ENCODE measurements at regions not wholly inside any gene's neighbourhood (a gene's known extent, or its start where the extent isn't known, plus 50 kb on each side); places are given as distances from the start of the nearest gene placed in this dataset.

DNA sequence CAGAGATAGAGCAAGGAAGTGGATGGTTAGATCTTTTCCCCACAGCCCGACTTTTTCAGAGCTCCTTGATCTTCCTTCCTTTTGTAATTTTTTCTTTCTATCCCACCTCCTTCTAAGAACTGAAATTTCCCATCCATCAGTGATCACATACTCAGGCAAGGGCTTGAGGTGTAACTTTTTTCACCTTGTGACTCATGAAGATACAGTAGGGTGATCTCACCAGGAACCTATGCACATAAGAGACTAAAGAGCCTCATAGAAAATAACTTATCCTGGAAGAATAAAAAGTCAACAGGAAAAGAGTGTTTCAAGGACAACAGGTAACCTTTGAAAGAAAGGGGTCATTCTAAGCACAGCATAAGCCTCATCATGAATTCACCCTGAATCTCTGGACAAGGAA lies 131.2 kb upstream of the HCCS start:
- H3K27me3 ChIP-seq (replicated peaks in 1 of 4; ENCODE audit: control insufficient read depth in 3 of 4, extremely low read depth in 1 of 4, insufficient read depth in 3 of 4, low read length in 3 of 4): no peaks in the 10 kb centered on the region
- no peak overlapping the region for H2BK120ac ChIP-seq (replicated peaks; ENCODE audit: low read depth, low read length)
- H4K8ac ChIP-seq (ENCODE audit: extremely low read depth, insufficient read depth, low read length): no peak overlapping the region
- FAIRE-seq (no peak), DNase-seq (ENCODE audit: low read depth in 1 of 2, low spot score in 2 of 2) (no peak)
- no peak overlapping the region for H3K4me3 ChIP-seq (ENCODE audit: extremely low read depth in 1 of 4, insufficient read depth in 2 of 4, low read depth in 3 of 4, low read length in 4 of 4)
- no peak overlapping the region for H3K56ac ChIP-seq (replicated peaks; ENCODE audit: insufficient read length, low read depth, low read length)
- no peak overlapping the region for H2AFZ ChIP-seq (ENCODE audit: low read length)
- H3K9me3 ChIP-seq (ENCODE audit: insufficient read depth in 2 of 2, low read depth in 1 of 2, low read length in 1 of 2): no peaks in the 10 kb centered on the region
- H3K79me1 ChIP-seq (ENCODE audit: low read depth, low read length): no peaks in the 10 kb centered on the region
- no peak overlapping the region for H3K14ac ChIP-seq (ENCODE audit: insufficient read length)
- TF ChIP-seq EZH2 (IDR thresholded peaks at IDR 0.05; ENCODE audit: low read depth, low read length, severe bottlenecking) (no peak), FOSL1 (IDR thresholded peaks at IDR 0.05; ENCODE audit: insufficient read depth, low read depth, low read length) (no peak), SAP30 (IDR thresholded peaks at IDR 0.05; ENCODE audit: insufficient read depth, insufficient replicate concordance, low read length) (no peak), SIN3A (conservative IDR thresholded peaks at IDR 0.05 in 1 of 2, IDR thresholded peaks at IDR 0.05 in 1 of 2; ENCODE audit: low read depth in 1 of 2, low read length in 2 of 2) (no peak)
- ChIA-PET POLR2A (ENCODE audit: partially characterized antibody) (no interaction called here), CTCF (ENCODE audit: partially characterized antibody) (no interaction called here)
- no peaks in the 10 kb centered on the region for H3K4me1 ChIP-seq (replicated peaks in 1 of 4; ENCODE audit: control insufficient read depth in 3 of 4, insufficient read depth in 4 of 4, low read length in 3 of 4)
- H3K18ac ChIP-seq (ENCODE audit: extremely low read depth, low read length): no peak overlapping the region
- H3K36me3 ChIP-seq (ENCODE audit: control insufficient read depth in 2 of 4, insufficient read depth in 4 of 4, low read length in 3 of 4): no peaks in the 10 kb centered on the region
- no peak overlapping the region for H2AK5ac ChIP-seq (ENCODE audit: low read depth, low read length)
- H3K27ac ChIP-seq (ENCODE audit: low read depth, low read length): no peak overlapping the region
- 92% methylated on average over 1 of the region's 1 CpG; no CpG with 5 or more reads in 1 of the 2 experiments for WGBS, 2 experiments (ENCODE audit: extremely low coverage in 1 of 2, insufficient coverage in 1 of 2, insufficient read length in 1 of 2, insufficient replicate concordance in 2 of 2, low coverage in 1 of 2, low lambda C conversion rate in 2 of 2, missing lambda C conversion rate in 1 of 2)
- H4K20me1 ChIP-seq (replicated peaks in 1 of 2; ENCODE audit: control insufficient read depth in 1 of 2, insufficient read depth in 2 of 2, low read length in 2 of 2): no peaks in the 10 kb centered on the region
- H3K9ac ChIP-seq (replicated peaks in 1 of 4; ENCODE audit: extremely low read depth in 1 of 4, low read depth in 3 of 4, low read length in 3 of 4): no peak overlapping the region
- no peak overlapping the region for H2BK5ac ChIP-seq (ENCODE audit: low read depth, low read length)
- no peak overlapping the region for H4K91ac ChIP-seq (replicated peaks; ENCODE audit: insufficient read length, low read length)
- H2BK20ac ChIP-seq (ENCODE audit: low read length): no peak overlapping the region
- no peak overlapping the region for H2BK12ac ChIP-seq (ENCODE audit: low read depth, low read length)
- H3K4ac ChIP-seq (replicated peaks; ENCODE audit: insufficient read length, low read depth, low read length): no peak overlapping the region
- H3K23me2 ChIP-seq (ENCODE audit: low read depth, low read length): no peaks in the 10 kb centered on the region
- H3K79me2 ChIP-seq (ENCODE audit: control insufficient read depth in 1 of 2, insufficient read depth in 2 of 2, low read length in 2 of 2): no peaks in the 10 kb centered on the region
- no peak overlapping the region for H3K4me2 ChIP-seq (ENCODE audit: insufficient read depth in 1 of 2, low read depth in 2 of 2, low read length in 2 of 2)
- H4K5ac ChIP-seq (ENCODE audit: insufficient read length, low read depth, low read length): no peak overlapping the region
- H3K23ac ChIP-seq (ENCODE audit: insufficient read length): no peak overlapping the region
- H2BK15ac ChIP-seq (ENCODE audit: low read length): no peak overlapping the region
